ENCODE measurements at regions not wholly inside any gene's neighbourhood (a gene's known extent, or its start where the extent isn't known, plus 50 kb on each side); places are given as distances from the start of the nearest gene placed in this dataset.

- H3K4me3 ChIP-seq, result no peak overlapping the region
- TF ChIP-seq CTCF (IDR thresholded peaks at IDR 0.05), result no peak
- no peaks in the 10 kb centered on the region for H3K36me3 ChIP-seq
- H3K4me1 ChIP-seq, result no peaks in the 10 kb centered on the region
- H3K9me3 ChIP-seq, result no peaks in the 10 kb centered on the region
- DNase-seq (no peak), ATAC-seq (no peak)
- intact Hi-C loops (cut with DNase I), result no loop called here
- no peak overlapping the region for H3K27ac ChIP-seq
- H3K27me3 ChIP-seq, result peaks cover 0 to 4% of the 10 kb centered on the region in 2 donors
Measured at GRCh38 chr6:1516742-1517520, 92.8 kb upstream of the FOXC1 start.

GRCh38 chr6:1518855-1519254 is 90.9 kb upstream of the FOXC1 start:
- H3K36me3 ChIP-seq, result no peaks in the 10 kb centered on the region
- H3K27me3 ChIP-seq, result peaks cover 4 to 20% of the 10 kb centered on the region in 2 donors
- peaks cover 0 to 1% of the 10 kb centered on the region in 2 donors for H3K4me1 ChIP-seq
- H3K4me3 ChIP-seq, result no peak overlapping the region
- no peaks in the 10 kb centered on the region for H3K9me3 ChIP-seq
- no peak for ATAC-seq
- H3K27ac ChIP-seq, result no peak overlapping the region
- TF ChIP-seq CTCF (IDR thresholded peaks at IDR 0.05), result no peak
- intact Hi-C loops (cut with DNase I), result no loop called here
- no peak for DNase-seq

GRCh38 chr6:1519597-1519996 is 90.1 kb upstream of the FOXC1 start:
- Histone ChIP-seq H3K27me3 (peaks cover 4 to 28% of the 10 kb centered on the region in 2 donors), H3K4me1 (peaks cover 0 to 8% of the 10 kb centered on the region in 2 donors), H3K4me3 (no peak overlapping the region), H3K36me3 (no peaks in the 10 kb centered on the region), H3K9me3 (no peaks in the 10 kb centered on the region), H3K27ac (no peak overlapping the region)
- intact Hi-C loops (cut with DNase I), result no loop called here
- no peak for ATAC-seq
- TF ChIP-seq CTCF (IDR thresholded peaks at IDR 0.05), result no peak
- no peak for DNase-seq

- intact Hi-C loops (cut with DNase I), result no loop called here
Measured at GRCh38 chr6:1522779-1523178, 86.9 kb upstream of the FOXC1 start.

More at GRCh38 chr6:1522779-1523178, 86.9 kb upstream of the FOXC1 start:
- Histone ChIP-seq H3K27me3 (peaks cover 4 to 36% of the 10 kb centered on the region in 2 donors), H3K9me3 (no peaks in the 10 kb centered on the region), H3K4me1 (peaks cover 7 to 18% of the 10 kb centered on the region in 2 donors), H3K4me3 (no peak overlapping the region), H3K27ac (no peak overlapping the region), H3K36me3 (no peaks in the 10 kb centered on the region)
- no peak for DNase-seq
- no peak for ATAC-seq
- TF ChIP-seq CTCF (IDR thresholded peaks at IDR 0.05), result no peak

All from left lung (tissue), 4 donors.